ENCODE measurements at regions not wholly inside any gene's neighbourhood (a gene's known extent, or its start where the extent isn't known, plus 50 kb on each side); places are given as distances from the start of the nearest gene placed in this dataset.

DNA sequence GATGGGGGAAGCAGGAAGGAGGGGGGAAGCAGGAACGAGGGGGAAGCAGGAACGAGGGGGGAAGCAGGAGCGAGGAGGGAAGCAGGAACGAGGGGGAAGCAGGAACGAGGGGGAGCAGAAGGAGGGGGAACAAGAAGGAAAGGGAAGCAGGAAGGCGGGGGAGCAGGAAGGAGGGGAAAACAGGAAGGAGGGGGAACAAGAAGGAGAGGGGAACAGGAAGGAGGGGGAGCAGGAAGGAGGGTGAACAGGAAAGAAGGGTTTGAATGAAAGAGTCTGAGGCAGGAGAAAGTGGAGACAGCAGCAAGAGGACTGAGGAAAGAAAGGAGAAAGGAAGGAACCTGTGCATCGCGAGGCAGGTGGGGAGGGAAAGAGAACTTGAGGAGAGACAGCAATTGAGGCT lies 256.6 kb downstream of the PTEN start:
- intact Hi-C loops (cut with micrococcal nuclease): no loop called here
- H3K9me3 Mint-ChIP-seq: no peaks in the 10 kb centered on the region
- CTCF ChIA-PET: interaction anchor here (0.9 to 1.6 kb wide), 4 partner anchors 12 to 269 kb away, joined by 3 to 8 read pairs (median 4); no protein-coding TSS in a partner anchor
- H3K4me1 Mint-ChIP-seq: peaks cover 20% of the 10 kb centered on the region
- no peaks in the 10 kb centered on the region for H3K36me3 Mint-ChIP-seq (ENCODE audit: low read depth)
- no peak overlapping the region for H3K27ac Mint-ChIP-seq
- DNase-seq (no peak), ATAC-seq (ENCODE audit: low read depth) (no peak)
- no peak overlapping the region for H3K4me3 Mint-ChIP-seq
- H3K27me3 Mint-ChIP-seq: no peaks in the 10 kb centered on the region
- POLR2A ChIA-PET: interaction anchor here (2.2 kb wide), 1 partner anchor 257 kb away, joined by 13 read pairs; the partner anchor contains the start of genes KLLN and PTEN
- TF ChIP-seq, protein P1, sequence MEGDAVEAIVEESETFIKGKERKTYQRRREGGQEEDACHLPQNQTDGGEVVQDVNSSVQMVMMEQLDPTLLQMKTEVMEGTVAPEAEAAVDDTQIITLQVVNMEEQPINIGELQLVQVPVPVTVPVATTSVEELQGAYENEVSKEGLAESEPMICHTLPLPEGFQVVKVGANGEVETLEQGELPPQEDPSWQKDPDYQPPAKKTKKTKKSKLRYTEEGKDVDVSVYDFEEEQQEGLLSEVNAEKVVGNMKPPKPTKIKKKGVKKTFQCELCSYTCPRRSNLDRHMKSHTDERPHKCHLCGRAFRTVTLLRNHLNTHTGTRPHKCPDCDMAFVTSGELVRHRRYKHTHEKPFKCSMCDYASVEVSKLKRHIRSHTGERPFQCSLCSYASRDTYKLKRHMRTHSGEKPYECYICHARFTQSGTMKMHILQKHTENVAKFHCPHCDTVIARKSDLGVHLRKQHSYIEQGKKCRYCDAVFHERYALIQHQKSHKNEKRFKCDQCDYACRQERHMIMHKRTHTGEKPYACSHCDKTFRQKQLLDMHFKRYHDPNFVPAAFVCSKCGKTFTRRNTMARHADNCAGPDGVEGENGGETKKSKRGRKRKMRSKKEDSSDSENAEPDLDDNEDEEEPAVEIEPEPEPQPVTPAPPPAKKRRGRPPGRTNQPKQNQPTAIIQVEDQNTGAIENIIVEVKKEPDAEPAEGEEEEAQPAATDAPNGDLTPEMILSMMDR (IDR thresholded peaks at IDR 0.05): no peak

DNA sequence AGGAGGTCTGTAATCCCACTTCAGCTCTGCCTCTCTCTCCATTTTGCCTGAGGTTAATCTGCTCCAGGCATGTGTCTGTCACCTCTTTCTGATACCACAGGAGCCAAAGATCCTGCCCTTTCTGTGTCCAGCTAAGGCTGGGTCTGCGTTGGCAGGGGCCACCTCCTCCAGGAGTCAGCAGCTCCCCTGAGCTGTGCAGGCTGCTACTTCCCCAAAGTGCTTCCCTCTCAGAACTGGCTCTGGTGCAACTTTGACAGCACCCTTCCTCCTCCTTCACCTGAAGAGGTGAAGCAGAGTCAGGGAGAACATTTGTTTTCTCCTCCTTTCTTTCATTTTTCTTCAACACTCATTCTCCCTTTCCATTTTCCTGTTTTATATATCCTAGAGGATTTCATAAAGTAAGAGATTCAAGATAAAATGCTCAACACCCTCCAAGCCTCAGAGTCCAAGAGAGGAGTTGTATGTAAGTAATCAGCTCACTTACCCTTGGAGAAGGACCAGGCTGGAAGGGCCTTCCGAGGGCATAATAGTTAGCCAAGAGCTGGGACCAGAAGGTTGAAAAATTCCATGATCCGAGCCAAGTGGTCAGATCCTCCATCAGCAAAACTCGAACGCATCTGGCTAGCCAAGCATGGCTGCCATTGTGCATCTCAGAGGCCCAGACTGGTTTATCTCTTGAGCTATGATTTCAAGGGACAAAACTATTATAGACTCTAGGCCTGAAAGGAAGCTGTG lies 257.3 kb downstream of the PTEN start:
- Mint-ChIP-seq H3K4me3 (peak overlapping the region; percentile 11), H3K9me3 (no peaks in the 10 kb centered on the region), H3K4me1 (peaks cover 20% of the 10 kb centered on the region), H3K36me3 (ENCODE audit: low read depth) (no peaks in the 10 kb centered on the region), H3K27me3 (no peaks in the 10 kb centered on the region), H3K27ac (no peak overlapping the region)
- intact Hi-C loops (cut with micrococcal nuclease): no loop called here
- ATAC-seq (ENCODE audit: low read depth) (peak; percentile 53), DNase-seq (no peak)
- POLR2A ChIA-PET: interaction anchor here (0.7 to 2.2 kb wide), 3 partner anchors 31 to 272 kb away, joined by 3 to 13 read pairs (median 4); partner anchors contain the start of genes KLLN and PTEN
- TF ChIP-seq, protein P1 (IDR thresholded peaks at IDR 0.05): no peak
- CTCF ChIA-PET: interaction anchor here (0.7 to 1.6 kb wide), 5 partner anchors 12 to 432 kb away, joined by 3 to 8 read pairs (median 4); no protein-coding TSS in a partner anchor

DNA sequence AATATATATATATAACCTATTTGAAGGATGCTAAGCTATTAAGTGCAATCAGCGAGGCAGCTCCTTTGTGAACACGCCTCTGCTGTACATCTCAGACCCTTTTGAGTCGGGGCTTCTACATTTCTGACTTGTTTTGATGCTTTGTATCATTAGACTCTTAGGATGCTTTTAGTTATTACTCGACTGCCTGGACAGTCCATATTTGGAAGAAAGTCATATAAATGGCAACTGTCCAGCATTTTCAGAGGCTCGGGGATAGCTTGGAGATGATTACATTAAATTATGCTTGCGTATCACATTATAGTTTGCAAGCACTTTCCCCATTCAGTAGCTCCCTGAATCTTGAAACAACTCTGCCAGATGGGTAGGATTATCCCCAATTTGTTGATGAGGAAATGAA lies 257.9 kb downstream of the PTEN start:
- Mint-ChIP-seq H3K27ac (no peak overlapping the region), H3K9me3 (no peaks in the 10 kb centered on the region), H3K36me3 (ENCODE audit: low read depth) (no peaks in the 10 kb centered on the region), H3K4me3 (no peak overlapping the region), H3K27me3 (no peaks in the 10 kb centered on the region), H3K4me1 (peaks cover 20% of the 10 kb centered on the region)
- ATAC-seq (ENCODE audit: low read depth) (no peak), DNase-seq (no peak)
- intact Hi-C loops (cut with micrococcal nuclease): no loop called here
- POLR2A ChIA-PET: interaction anchor here (0.7 to 2.2 kb wide), 3 partner anchors 32 to 271 kb away, joined by 3 to 13 read pairs (median 4); partner anchors contain the start of genes KLLN and PTEN
- CTCF ChIA-PET: interaction anchor here (1.1 to 1.6 kb wide), 4 partner anchors 11 to 267 kb away, joined by 3 to 8 read pairs (median 4); no protein-coding TSS in a partner anchor
- TF ChIP-seq, protein P1 (IDR thresholded peaks at IDR 0.05): no peak

DNA sequence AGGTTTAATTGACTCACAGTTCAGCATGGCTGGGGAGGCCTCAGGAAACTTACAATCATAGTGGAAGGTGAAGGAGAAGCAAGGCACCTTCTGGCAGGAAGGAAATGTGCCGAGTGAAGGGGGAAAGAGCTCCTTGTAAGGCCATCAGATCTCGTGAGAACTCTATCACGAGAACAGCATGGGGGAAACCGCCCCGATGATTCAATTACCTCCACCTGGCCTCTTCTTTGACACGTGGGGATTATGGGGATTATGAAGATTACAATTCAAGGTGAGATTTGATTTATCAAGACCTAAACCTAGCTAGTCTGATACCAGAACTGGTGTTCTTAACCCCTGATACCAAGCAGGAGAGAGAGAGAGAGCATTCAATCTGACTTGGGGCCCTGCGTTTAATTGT lies 258.7 kb downstream of the PTEN start:
- Mint-ChIP-seq H3K36me3 (ENCODE audit: low read depth) (no peaks in the 10 kb centered on the region), H3K27me3 (no peaks in the 10 kb centered on the region), H3K27ac (no peak overlapping the region), H3K4me1 (peaks cover 20% of the 10 kb centered on the region), H3K9me3 (no peaks in the 10 kb centered on the region), H3K4me3 (no peak overlapping the region)
- intact Hi-C loops (cut with micrococcal nuclease): no loop called here
- ChIA-PET CTCF (interaction anchor here (1.6 kb wide), 1 partner anchor 12 kb away, joined by 3 read pairs; no protein-coding TSS in a partner anchor), POLR2A (interaction anchor here (2.2 kb wide), 1 partner anchor 259 kb away, joined by 13 read pairs; the partner anchor contains the start of genes KLLN and PTEN)
- DNase-seq (no peak), ATAC-seq (ENCODE audit: low read depth) (no peak)
- TF ChIP-seq, protein P1 (IDR thresholded peaks at IDR 0.05): no peak

DNA sequence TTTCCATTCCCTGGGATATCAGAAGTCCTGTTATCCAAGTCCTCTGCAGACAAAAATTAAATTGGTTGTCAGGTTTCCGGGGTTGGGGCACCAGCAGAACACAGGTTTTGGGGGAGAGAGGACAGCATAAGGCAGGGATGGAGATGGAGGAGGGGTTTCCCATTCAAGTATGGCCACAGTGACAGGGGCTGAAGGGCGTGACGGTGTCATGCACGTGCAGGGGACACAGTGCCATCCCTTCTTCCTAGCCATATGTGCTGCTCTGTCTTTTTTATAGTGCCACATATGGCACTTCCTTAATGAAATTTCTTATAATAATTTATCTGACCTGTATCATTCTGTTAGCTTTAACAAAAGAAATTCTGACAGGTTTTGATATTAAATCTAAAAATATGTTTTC lies 259.2 kb downstream of the PTEN start:
- CTCF ChIA-PET: interaction anchor here (1.6 kb wide), 1 partner anchor 12 kb away, joined by 3 read pairs; no protein-coding TSS in a partner anchor
- DNase-seq: no peak
- TF ChIP-seq, protein P1 (IDR thresholded peaks at IDR 0.05): no peak
- Mint-ChIP-seq H3K36me3 (ENCODE audit: low read depth) (no peaks in the 10 kb centered on the region), H3K4me3 (no peak overlapping the region), H3K27me3 (no peaks in the 10 kb centered on the region), H3K9me3 (no peaks in the 10 kb centered on the region), H3K27ac (no peak overlapping the region), H3K4me1 (peaks cover 20% of the 10 kb centered on the region)
- POLR2A ChIA-PET: no interaction called here
- no peak for ATAC-seq (ENCODE audit: low read depth)
- intact Hi-C loops (cut with micrococcal nuclease): no loop called here
